Fibroblast of skin of abdomen (primary cell): ENCODE measurements at regions not wholly inside any gene's neighbourhood (a gene's known extent, or its start where the extent isn't known, plus 50 kb on each side); places are given as distances from the start of the nearest gene placed in this dataset.
A peak's percentile ranks its signal among the peaks of the same experiment; 100 is the strongest.

Source experiments
- DNase-seq: peaks from one replicate; pipeline ENCODE4 v3.0.0-alpha.2; 2013

GRCh38 chr13:73283636-73284035 is 224.8 kb downstream of the KLF5 start:
- DNase-seq: no peak

- no peak for DNase-seq
Measured at GRCh38 chr13:73281746-73282145, 222.9 kb downstream of the KLF5 start.

GRCh38 chr13:73278186-73278585 is 219.4 kb downstream of the KLF5 start:
- DNase-seq: no peak

- no peak for DNase-seq
Measured at GRCh38 chr13:73275163-73275562, 216.4 kb downstream of the KLF5 start.

- peak; percentile 79 for DNase-seq
Measured at GRCh38 chr13:73274147-73274546, 215.3 kb downstream of the KLF5 start.

GRCh38 chr13:73273745-73274144 is 214.9 kb downstream of the KLF5 start:
- DNase-seq: peak; percentile 93

GRCh38 chr13:73273276-73273675 is 214.5 kb downstream of the KLF5 start:
- DNase-seq: no peak

- no peak for DNase-seq
Measured at GRCh38 chr13:73272831-73273230, 214.0 kb downstream of the KLF5 start.

GRCh38 chr13:73268306-73268705 is 209.5 kb downstream of the KLF5 start:
- peak; percentile 42 for DNase-seq

- no peak for DNase-seq
Measured at GRCh38 chr13:73266640-73267180, 207.9 kb downstream of the KLF5 start.

- no peak for DNase-seq
Measured at GRCh38 chr13:73262862-73263627, 204.2 kb downstream of the KLF5 start.

GRCh38 chr13:73261739-73262216 is 203.0 kb downstream of the KLF5 start:
- DNase-seq: peak; percentile 61

GRCh38 chr13:73259061-73260017 is 200.5 kb downstream of the KLF5 start:
- peak; percentile 82 for DNase-seq

GRCh38 chr13:73258406-73258805 is 199.6 kb downstream of the KLF5 start:
- no peak for DNase-seq

- DNase-seq: no peak
Measured at GRCh38 chr13:73254827-73255226, 196.0 kb downstream of the KLF5 start.

GRCh38 chr13:73251626-73252265 is 192.9 kb downstream of the KLF5 start:
- DNase-seq: peak; percentile 59

- DNase-seq: no peak
Measured at GRCh38 chr13:73250061-73250460, 191.3 kb downstream of the KLF5 start.

- no peak for DNase-seq
Measured at GRCh38 chr13:73248711-73249580, 190.1 kb downstream of the KLF5 start.

- DNase-seq: no peak
Measured at GRCh38 chr13:73248154-73248553, 189.3 kb downstream of the KLF5 start.

- DNase-seq: no peak
Measured at GRCh38 chr13:73245246-73245645, 186.4 kb downstream of the KLF5 start.

- no peak for DNase-seq
Measured at GRCh38 chr13:73244467-73244866, 185.7 kb downstream of the KLF5 start.
